Colonic mucosa (tissue), 4 donors: ENCODE measurements at regions not wholly inside any gene's neighbourhood (a gene's known extent, or its start where the extent isn't known, plus 50 kb on each side); places are given as distances from the start of the nearest gene placed in this dataset.
"Not testable (repeated sequence)": the region's sequence is repeated elsewhere in the genome, so short reads cannot be mapped to it uniquely, and the experiment has no call there.

ENCODE experiments used
- DNase-seq: peaks from one replicate; pipeline ENCODE4 v3.0.0-alpha.2; 2020
- H3K27ac ChIP-seq: fragments of 200-600 bp; one replicate; pipeline ENCODE4 v1.8.0; 2021
- H3K27me3 ChIP-seq: fragments of 200-600 bp; one replicate; pipeline ENCODE4 v1.8.0; 2021
- H3K36me3 ChIP-seq: fragments of 200-600 bp; one replicate; pipeline ENCODE4 v1.8.0; 2021
- H3K4me1 ChIP-seq: fragments of 200-600 bp; one replicate; pipeline ENCODE4 v1.8.0; 2021; ENCODE audit warnings: mild to moderate bottlenecking
- H3K4me3 ChIP-seq: fragments of 200-600 bp; one replicate; pipeline ENCODE4 v1.8.0; 2021
- H3K9ac ChIP-seq, 2 donors: one replicate each; pipeline ENCODE4 v1.7.0; 2013; ENCODE audit warnings: control low read depth in 2 of 2, low read depth in 2 of 2, low read length in 2 of 2
- H3K9me3 ChIP-seq: fragments of 200-600 bp; one replicate; pipeline ENCODE4 v1.8.0; 2021
- CTCF ChIP-seq: fragments of 200-600 bp; IDR thresholded peaks from one replicate; pipeline ENCODE4 v1.8.0; 2022; ENCODE audit warnings: antibody characterized with exemption, mild to moderate bottlenecking
- intact Hi-C: fragments of 100-400 bp; cut with DNase I; formaldehyde crosslinking; loops from one replicate; pipeline ENCODE4 v1.14.1; 2022
- donor health status: healthy.
- donor health status: DM: no; HTN: no; CAD: no.
- donor health status: DM: no; HTN: no; CAD: no.

- no peak overlapping the region for H3K4me3 ChIP-seq
- DNase-seq, result no peak
- no peaks in the 10 kb centered on the region for H3K36me3 ChIP-seq
- intact Hi-C loops, result no loop called here
- H3K4me1 ChIP-seq, result no peaks in the 10 kb centered on the region
- peaks cover 6% of the 10 kb centered on the region for H3K9me3 ChIP-seq
- no peak for TF ChIP-seq CTCF
- H3K27me3 ChIP-seq, result no peaks in the 10 kb centered on the region
- no peak overlapping the region for H3K9ac ChIP-seq
- H3K27ac ChIP-seq, result no peak overlapping the region
Observed at GRCh38 chr6:77273929-77274328, 189.4 kb downstream of the HTR1B start.

GRCh38 chr6:77264970-77265369, 198.3 kb downstream of the HTR1B start:
- TF ChIP-seq CTCF, result no peak
- Histone ChIP-seq H3K36me3 (no peaks in the 10 kb centered on the region), H3K27ac (no peak overlapping the region), H3K9ac (no peak overlapping the region), H3K4me1 (no peaks in the 10 kb centered on the region), H3K9me3 (no peaks in the 10 kb centered on the region), H3K27me3 (no peaks in the 10 kb centered on the region), H3K4me3 (no peak overlapping the region)
- DNase-seq, result no peak
- intact Hi-C loops, result no loop called here

GRCh38 chr6:77263003-77263402, 200.3 kb downstream of the HTR1B start:
- Histone ChIP-seq H3K9me3 (no peaks in the 10 kb centered on the region), H3K36me3 (no peaks in the 10 kb centered on the region), H3K4me1 (no peaks in the 10 kb centered on the region), H3K27ac (no peak overlapping the region), H3K9ac (no peak overlapping the region), H3K4me3 (no peak overlapping the region), H3K27me3 (no peaks in the 10 kb centered on the region)
- no peak for DNase-seq
- intact Hi-C loops, result no loop called here
- TF ChIP-seq CTCF, result no peak

GRCh38 chr6:77251801-77252200, 211.5 kb downstream of the HTR1B start:
- H3K9me3 ChIP-seq, intact Hi-C loops, H3K4me3 ChIP-seq, H3K4me1 ChIP-seq, H3K9ac ChIP-seq, H3K27ac ChIP-seq, H3K27me3 ChIP-seq, H3K36me3 ChIP-seq, DNase-seq: not testable (repeated sequence)

GRCh38 chr6:77249560-77249959, 213.7 kb downstream of the HTR1B start:
- Histone ChIP-seq H3K27me3 (no peaks in the 10 kb centered on the region), H3K4me3 (no peak overlapping the region), H3K9me3 (no peaks in the 10 kb centered on the region), H3K36me3 (no peaks in the 10 kb centered on the region), H3K9ac (no peak overlapping the region), H3K4me1 (no peaks in the 10 kb centered on the region), H3K27ac (no peak overlapping the region)
- no peak for TF ChIP-seq CTCF
- no peak for DNase-seq
- intact Hi-C loops, result no loop called here

GRCh38 chr6:77245026-77245425, 218.3 kb downstream of the HTR1B start:
- no peak for TF ChIP-seq CTCF
- intact Hi-C loops, result no loop called here
- Histone ChIP-seq H3K27me3 (no peaks in the 10 kb centered on the region), H3K36me3 (no peaks in the 10 kb centered on the region), H3K9ac (no peak overlapping the region), H3K4me1 (no peaks in the 10 kb centered on the region), H3K4me3 (no peak overlapping the region), H3K27ac (no peak overlapping the region), H3K9me3 (no peaks in the 10 kb centered on the region)
- no peak for DNase-seq
